IMR-90 (cell line): ENCODE measurements at regions not wholly inside any gene's neighbourhood (a gene's known extent, or its start where the extent isn't known, plus 50 kb on each side); places are given as distances from the start of the nearest gene placed in this dataset.
A peak's percentile ranks its signal among the peaks of the same experiment; 100 is the strongest.

ENCODE experiments used
- CTCF ChIP-seq: conservative IDR thresholded peaks from 2 replicates; pipeline ENCODE4 v1.5.1; 2012; ENCODE audit warnings: mild to moderate bottlenecking, low read depth, low read length, improper control_type of control experiment
- MAFK ChIP-seq: IDR thresholded peaks from 2 replicates; pipeline ENCODE4 v1.6.1; 2012; ENCODE audit warnings: low read depth, low read length, improper control_type of control experiment

DNA sequence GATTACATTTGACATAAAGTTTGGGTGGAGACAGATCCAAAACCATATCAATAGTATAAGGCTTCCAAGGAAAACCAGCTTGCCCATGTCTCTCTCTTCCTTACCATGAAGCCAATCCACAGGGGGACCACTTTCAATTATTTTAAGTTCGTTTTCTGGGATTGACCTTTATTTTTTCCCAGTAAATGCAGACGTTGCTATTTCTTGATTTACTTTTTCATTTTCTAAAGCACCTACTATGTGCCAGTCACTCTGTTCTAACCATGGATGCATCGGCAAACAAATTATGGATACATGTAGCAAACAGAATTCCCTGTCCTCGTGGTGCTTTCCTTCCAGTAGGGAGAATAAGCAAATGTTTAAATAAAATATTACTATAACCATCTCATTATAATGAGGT is 65.8 kb upstream of the KCNA1 start:
- TF ChIP-seq CTCF (no peak), MAFK (peak; percentile 33)
